HG02642 (cell line): ENCODE measurements at regions not wholly inside any gene's neighbourhood (a gene's known extent, or its start where the extent isn't known, plus 50 kb on each side); places are given as distances from the start of the nearest gene placed in this dataset.

Source experiments
- ATAC-seq: cut with Tn5 transposase; IDR thresholded peaks from one replicate; pipeline ENCODE4 v1.9.1; 2021; ENCODE audit warnings: mild to moderate bottlenecking; ENCODE audit not compliant: unreplicated experiment, poor library complexity

- ATAC-seq: no peak
Observed at GRCh38 chr1:192713921-192714320, 78.0 kb downstream of the RGS13 start.

GRCh38 chr1:192724670-192725069, 84.2 kb upstream of the RGS2 start:
- ATAC-seq: no peak

- ATAC-seq: no peak
Observed at GRCh38 chr1:192726820-192727504, 81.9 kb upstream of the RGS2 start.

GRCh38 chr1:192729500-192729899, 79.3 kb upstream of the RGS2 start:
- no peak for ATAC-seq

GRCh38 chr1:192730198-192730597, 78.6 kb upstream of the RGS2 start:
- ATAC-seq: no peak

- ATAC-seq: peak; percentile 47
Observed at GRCh38 chr1:192732787-192733186, 76.1 kb upstream of the RGS2 start.

GRCh38 chr1:192735298-192735915, 73.4 kb upstream of the RGS2 start:
- ATAC-seq: no peak

GRCh38 chr1:192737306-192737705, 71.5 kb upstream of the RGS2 start:
- no peak for ATAC-seq

GRCh38 chr1:192739476-192740184, 69.2 kb upstream of the RGS2 start:
- ATAC-seq: no peak

GRCh38 chr1:192740214-192740613, 68.6 kb upstream of the RGS2 start:
- no peak for ATAC-seq

GRCh38 chr1:192741095-192741494, 67.7 kb upstream of the RGS2 start:
- ATAC-seq: no peak

GRCh38 chr1:192747301-192747700, 61.5 kb upstream of the RGS2 start:
- no peak for ATAC-seq

GRCh38 chr1:192747943-192748342, 60.9 kb upstream of the RGS2 start:
- no peak for ATAC-seq

- no peak for ATAC-seq
Observed at GRCh38 chr1:192749349-192749748, 59.5 kb upstream of the RGS2 start.

GRCh38 chr1:192751260-192751659, 57.6 kb upstream of the RGS2 start:
- ATAC-seq: no peak

GRCh38 chr1:192756314-192756713, 52.5 kb upstream of the RGS2 start:
- ATAC-seq: no peak

- ATAC-seq: no peak
Observed at GRCh38 chr1:192756847-192757246, 52.0 kb upstream of the RGS2 start.

GRCh38 chr1:192758492-192758891, 50.3 kb upstream of the RGS2 start:
- ATAC-seq: no peak
